Brain microvascular endothelial cell (primary cell): ENCODE measurements at regions not wholly inside any gene's neighbourhood (a gene's known extent, or its start where the extent isn't known, plus 50 kb on each side); places are given as distances from the start of the nearest gene placed in this dataset.
A peak's percentile ranks its signal among the peaks of the same experiment; 100 is the strongest.

Experiments
- DNase-seq: peaks from one replicate; pipeline ENCODE4 v3.0.0-alpha.2; 2020
- H3K27ac ChIP-seq: fragments of 250-450 bp; sonication (Bioruptor Pico); 2 replicates; pipeline ENCODE4 v1.5.1; 2020; ENCODE audit warnings: mild to moderate bottlenecking, moderate library complexity
- H3K27me3 ChIP-seq: fragments of 250-450 bp; sonication (Bioruptor Pico); replicated peaks from 2 replicates; pipeline ENCODE4 v1.5.1; 2020; ENCODE audit warnings: mild to moderate bottlenecking
- H3K36me3 ChIP-seq: fragments of 250-450 bp; sonication (Bioruptor Pico); replicated peaks from 2 replicates; pipeline ENCODE4 v1.5.1; 2020; ENCODE audit warnings: mild to moderate bottlenecking
- H3K4me3 ChIP-seq: 2 replicates; pipeline ENCODE4 v1.5.1; 2011; ENCODE audit warnings: low read depth, mild to moderate bottlenecking, control low read depth, low read length, moderate library complexity
- in situ Hi-C: cut with HindIII; loops from 2 replicates; pipeline ENCODE4 v1.10.0; 2017; ENCODE audit warnings: low sequenced_read_pairs, low pct_ligation_motif_present
- TF ChIP-seq, protein P1 (sequence below): IDR thresholded peaks from 2 replicates; pipeline ENCODE4 v1.5.1; 2011; ENCODE audit warnings: low read depth, mild to moderate bottlenecking, moderate library complexity, low read length, control low read depth, inconsistent platforms; ENCODE audit errors: missing control alignments

DNA sequence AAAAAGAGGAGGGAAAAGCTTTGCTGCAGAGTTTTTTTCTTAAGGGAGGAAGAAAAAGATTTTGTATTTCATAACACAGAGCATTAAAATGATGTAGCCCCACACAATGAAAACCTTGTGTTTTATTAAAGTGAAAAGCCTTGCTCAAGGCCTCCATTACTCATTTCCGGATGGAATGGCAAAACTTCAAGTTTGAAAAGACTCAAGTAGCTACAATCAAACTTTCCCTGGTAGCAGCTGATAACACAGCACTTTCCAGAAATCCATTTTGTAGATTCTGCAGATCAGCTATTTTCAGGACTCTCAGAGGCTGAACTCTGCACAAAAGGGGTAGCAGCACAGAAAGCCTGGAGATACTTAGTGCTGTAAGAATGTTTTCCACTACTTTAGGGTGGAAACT, 374.8 kb downstream of the NFIB start:
- Histone ChIP-seq H3K4me3 (no peak overlapping the region), H3K27ac (peak overlapping the region; percentile 4), H3K27me3 (no peaks in the 10 kb centered on the region), H3K36me3 (no peaks in the 10 kb centered on the region)
- peak; percentile 65 for DNase-seq
- in situ Hi-C loops, result no loop called here
- TF ChIP-seq, protein P1, sequence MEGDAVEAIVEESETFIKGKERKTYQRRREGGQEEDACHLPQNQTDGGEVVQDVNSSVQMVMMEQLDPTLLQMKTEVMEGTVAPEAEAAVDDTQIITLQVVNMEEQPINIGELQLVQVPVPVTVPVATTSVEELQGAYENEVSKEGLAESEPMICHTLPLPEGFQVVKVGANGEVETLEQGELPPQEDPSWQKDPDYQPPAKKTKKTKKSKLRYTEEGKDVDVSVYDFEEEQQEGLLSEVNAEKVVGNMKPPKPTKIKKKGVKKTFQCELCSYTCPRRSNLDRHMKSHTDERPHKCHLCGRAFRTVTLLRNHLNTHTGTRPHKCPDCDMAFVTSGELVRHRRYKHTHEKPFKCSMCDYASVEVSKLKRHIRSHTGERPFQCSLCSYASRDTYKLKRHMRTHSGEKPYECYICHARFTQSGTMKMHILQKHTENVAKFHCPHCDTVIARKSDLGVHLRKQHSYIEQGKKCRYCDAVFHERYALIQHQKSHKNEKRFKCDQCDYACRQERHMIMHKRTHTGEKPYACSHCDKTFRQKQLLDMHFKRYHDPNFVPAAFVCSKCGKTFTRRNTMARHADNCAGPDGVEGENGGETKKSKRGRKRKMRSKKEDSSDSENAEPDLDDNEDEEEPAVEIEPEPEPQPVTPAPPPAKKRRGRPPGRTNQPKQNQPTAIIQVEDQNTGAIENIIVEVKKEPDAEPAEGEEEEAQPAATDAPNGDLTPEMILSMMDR, result no peak

DNA sequence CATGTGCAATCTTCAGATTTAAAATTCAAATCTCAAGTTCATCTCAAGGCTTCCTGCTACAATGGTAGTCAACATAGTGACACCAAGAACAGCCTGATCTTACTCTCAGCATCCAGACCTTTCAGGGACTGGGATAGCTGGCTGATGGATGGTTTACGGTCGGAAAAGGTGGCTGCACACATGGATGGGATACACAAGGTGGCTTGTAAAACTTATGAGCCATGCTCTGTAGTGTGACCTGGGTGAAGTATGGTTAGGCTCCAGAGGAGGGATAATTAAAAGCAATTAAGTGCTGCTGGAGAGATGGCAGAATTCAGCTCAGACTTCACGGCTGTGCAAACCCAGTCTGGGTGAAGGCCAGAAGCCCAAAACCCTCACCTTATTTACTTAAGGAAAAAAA, 379.5 kb downstream of the NFIB start:
- in situ Hi-C loops, result no loop called here
- no peak overlapping the region for H3K4me3 ChIP-seq
- TF ChIP-seq, protein P1, result no peak
- no peak for DNase-seq
- H3K27me3 ChIP-seq, result no peaks in the 10 kb centered on the region
- H3K27ac ChIP-seq, result no peak overlapping the region
- H3K36me3 ChIP-seq, result no peaks in the 10 kb centered on the region

- no peak overlapping the region for H3K4me3 ChIP-seq
- DNase-seq, result no peak
- H3K27ac ChIP-seq, result no peak overlapping the region
- TF ChIP-seq, protein P1, result no peak
- no peaks in the 10 kb centered on the region for H3K27me3 ChIP-seq
- H3K36me3 ChIP-seq, result no peaks in the 10 kb centered on the region
- in situ Hi-C loops, result no loop called here
Observed at GRCh38 chr9:13933268-13933656, 380.7 kb downstream of the NFIB start.

- H3K27ac ChIP-seq, result no peak overlapping the region
- TF ChIP-seq, protein P1, result no peak
- no peaks in the 10 kb centered on the region for H3K27me3 ChIP-seq
- DNase-seq, result no peak
- in situ Hi-C loops, result no loop called here
- H3K4me3 ChIP-seq, result no peak overlapping the region
- H3K36me3 ChIP-seq, result no peaks in the 10 kb centered on the region
Observed at GRCh38 chr9:13932528-13933267, 381.2 kb downstream of the NFIB start.

DNA sequence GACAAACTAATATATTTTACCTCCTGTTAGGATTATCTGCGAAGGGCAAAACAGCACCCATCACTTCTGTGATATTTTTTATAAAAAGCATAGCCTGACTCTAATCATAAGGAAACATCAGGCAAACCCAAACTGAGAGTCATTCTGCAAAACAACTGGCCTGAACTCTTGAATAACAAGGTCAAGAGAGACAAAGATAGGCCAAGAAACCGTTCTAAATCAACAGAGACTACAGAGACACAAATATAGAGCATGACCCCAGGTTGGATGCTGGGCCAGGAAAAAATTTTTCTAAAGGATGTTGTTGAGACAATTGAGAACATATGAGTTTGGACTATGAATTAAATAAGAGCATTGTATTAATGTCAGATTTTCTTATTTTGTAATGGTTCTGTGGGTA, 384.9 kb downstream of the NFIB start:
- TF ChIP-seq, protein P1, result no peak
- no peaks in the 10 kb centered on the region for H3K27me3 ChIP-seq
- in situ Hi-C loops, result no loop called here
- no peak overlapping the region for H3K4me3 ChIP-seq
- H3K27ac ChIP-seq, result no peak overlapping the region
- H3K36me3 ChIP-seq, result no peaks in the 10 kb centered on the region
- no peak for DNase-seq

- no peak for DNase-seq
- Histone ChIP-seq H3K27ac (no peak overlapping the region), H3K36me3 (no peaks in the 10 kb centered on the region), H3K4me3 (no peak overlapping the region), H3K27me3 (no peaks in the 10 kb centered on the region)
- TF ChIP-seq, protein P1, result no peak
- in situ Hi-C loops, result no loop called here
Observed at GRCh38 chr9:13923381-13923780, 390.6 kb downstream of the NFIB start.
